Stimulated activated CD8-positive, alpha-beta memory T cell treated with anti-CD3 and anti-CD28 coated beads, Interleukin-2, amount 100 ng/mL, for 1 hour (primary cell): ENCODE measurements at regions not wholly inside any gene's neighbourhood (a gene's known extent, or its start where the extent isn't known, plus 50 kb on each side); places are given as distances from the start of the nearest gene placed in this dataset.
"Not testable (repeated sequence)": the region's sequence is repeated elsewhere in the genome, so short reads cannot be mapped to it uniquely, and the experiment has no call there.

Experiments
- DNase-seq, 2 donors: peaks; one replicate each; pipeline ENCODE4 v3.0.0-alpha.2; 2020; ENCODE audit warnings: low read depth in 2 of 2

DNA sequence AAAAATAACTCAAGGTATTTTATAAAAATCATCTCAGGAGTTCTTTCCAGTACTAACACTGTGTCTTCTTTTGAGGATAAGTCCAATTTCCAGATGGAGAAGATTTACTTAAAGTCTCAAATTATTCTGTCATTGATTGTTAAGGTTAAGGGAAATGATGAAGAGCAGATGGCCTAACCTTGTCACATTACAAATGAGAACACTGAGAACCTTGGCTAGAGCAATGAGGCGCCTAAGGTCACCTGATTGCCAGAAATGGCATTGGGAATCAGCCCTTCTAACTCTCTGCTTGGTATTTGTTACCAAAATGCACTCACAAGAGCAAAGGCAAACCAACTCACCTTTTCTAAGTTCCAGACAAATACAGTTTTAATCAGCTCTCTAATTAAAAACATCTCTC lies 835.1 kb downstream of the RNF144A start:
- no peak for DNase-seq

DNA sequence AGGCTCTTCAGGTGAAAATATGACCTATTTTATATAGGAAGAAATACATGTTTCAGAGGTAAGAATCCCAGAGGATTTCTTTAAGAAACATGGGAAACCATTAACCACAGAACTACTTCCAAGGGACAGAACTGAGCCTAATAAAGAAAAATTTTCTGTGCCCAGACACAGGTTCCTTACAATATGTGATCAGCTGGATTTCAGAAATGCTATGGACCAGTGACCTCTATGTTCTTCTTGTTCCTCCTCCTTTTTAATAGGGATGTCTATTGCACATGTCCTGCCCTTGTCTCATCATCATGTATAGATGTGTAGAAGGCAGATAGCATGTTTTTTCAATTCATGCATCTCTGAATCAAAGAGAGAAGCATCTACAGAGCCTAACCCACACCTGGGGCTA lies 836.6 kb downstream of the RNF144A start:
- DNase-seq, result no peak

- no peak for DNase-seq
Measured at GRCh38 chr2:7755879-7756278, 838.7 kb downstream of the RNF144A start.

GRCh38 chr2:7758073-7758759 lies 841.0 kb downstream of the RNF144A start:
- DNase-seq, result no peak

DNA sequence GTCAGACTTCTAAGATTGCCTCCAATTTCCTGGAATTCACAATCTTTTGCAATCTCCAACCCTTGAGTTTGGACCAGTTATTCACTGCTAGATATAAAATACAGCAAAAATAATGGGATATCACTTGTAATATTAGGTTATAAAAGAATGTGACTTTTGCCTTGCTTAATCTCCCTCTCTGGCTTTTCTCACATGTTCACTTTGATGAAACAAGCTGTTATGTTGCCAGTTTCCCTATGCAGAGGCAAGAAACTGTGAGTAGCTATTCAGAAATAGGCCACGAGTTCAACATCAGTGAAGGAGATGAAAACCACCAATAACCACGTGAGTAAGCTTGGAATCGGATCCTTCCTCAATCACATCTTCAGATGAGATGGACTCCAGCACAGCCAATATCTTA lies 842.7 kb downstream of the RNF144A start:
- no peak for DNase-seq

DNA sequence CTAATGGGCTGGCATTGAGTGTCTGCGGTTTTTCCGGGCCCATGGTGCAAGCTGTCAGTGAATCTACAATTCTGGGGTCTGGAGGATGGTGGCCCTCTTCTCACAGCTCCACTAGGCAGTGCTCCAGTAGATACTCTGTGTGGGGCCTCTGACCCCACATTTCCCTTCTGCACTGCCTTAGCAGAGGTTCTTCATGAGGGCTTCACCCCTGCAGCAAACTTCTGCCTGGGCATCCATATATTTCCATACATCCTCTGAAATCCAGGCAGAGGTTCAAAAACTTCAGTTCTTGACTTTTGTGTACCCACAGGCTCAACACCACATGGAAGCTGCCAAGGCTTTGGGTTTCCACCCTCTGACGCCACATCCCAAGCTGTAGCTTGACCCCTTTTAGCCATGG lies 846.2 kb downstream of the RNF144A start:
- DNase-seq, result not testable (repeated sequence)

- DNase-seq, result no peak
Measured at GRCh38 chr2:7765236-7765635, 848.0 kb downstream of the RNF144A start.

DNA sequence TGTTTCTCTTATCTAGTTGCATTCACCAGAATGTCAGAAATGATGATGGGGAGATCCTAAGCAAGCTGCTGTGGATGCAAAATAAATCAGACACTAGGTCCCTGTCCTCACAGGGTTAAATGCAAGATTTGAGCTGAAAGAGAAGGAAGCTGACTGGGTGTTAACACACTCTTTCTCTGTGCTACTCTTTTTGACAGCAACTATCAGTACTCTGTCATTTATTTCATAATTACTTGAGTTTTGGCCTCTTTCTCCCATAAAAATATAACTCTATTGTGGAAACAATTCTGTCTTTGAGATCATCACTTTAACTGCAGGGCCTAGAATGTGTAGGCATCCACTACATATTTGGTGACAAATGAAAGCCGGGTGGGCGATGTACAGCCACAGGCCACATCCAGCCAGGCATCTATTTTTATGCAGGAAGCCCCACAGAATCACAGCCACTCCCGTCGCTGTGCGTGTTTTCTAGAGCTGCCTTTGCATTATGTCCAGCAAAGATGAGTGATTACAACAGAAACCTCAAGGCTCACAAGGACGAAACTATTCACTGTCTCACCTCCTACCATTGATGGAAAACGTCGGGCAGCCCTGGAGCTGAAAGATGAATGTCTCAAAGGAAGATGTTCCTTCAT lies 849.0 kb downstream of the RNF144A start:
- no peak for DNase-seq

- no peak for DNase-seq
Measured at GRCh38 chr2:7766978-7767565, 849.9 kb downstream of the RNF144A start.

- DNase-seq, result no peak
Measured at GRCh38 chr2:7767902-7768301, 850.7 kb downstream of the RNF144A start.

GRCh38 chr2:7771781-7772180 lies 854.6 kb downstream of the RNF144A start:
- no peak for DNase-seq

DNA sequence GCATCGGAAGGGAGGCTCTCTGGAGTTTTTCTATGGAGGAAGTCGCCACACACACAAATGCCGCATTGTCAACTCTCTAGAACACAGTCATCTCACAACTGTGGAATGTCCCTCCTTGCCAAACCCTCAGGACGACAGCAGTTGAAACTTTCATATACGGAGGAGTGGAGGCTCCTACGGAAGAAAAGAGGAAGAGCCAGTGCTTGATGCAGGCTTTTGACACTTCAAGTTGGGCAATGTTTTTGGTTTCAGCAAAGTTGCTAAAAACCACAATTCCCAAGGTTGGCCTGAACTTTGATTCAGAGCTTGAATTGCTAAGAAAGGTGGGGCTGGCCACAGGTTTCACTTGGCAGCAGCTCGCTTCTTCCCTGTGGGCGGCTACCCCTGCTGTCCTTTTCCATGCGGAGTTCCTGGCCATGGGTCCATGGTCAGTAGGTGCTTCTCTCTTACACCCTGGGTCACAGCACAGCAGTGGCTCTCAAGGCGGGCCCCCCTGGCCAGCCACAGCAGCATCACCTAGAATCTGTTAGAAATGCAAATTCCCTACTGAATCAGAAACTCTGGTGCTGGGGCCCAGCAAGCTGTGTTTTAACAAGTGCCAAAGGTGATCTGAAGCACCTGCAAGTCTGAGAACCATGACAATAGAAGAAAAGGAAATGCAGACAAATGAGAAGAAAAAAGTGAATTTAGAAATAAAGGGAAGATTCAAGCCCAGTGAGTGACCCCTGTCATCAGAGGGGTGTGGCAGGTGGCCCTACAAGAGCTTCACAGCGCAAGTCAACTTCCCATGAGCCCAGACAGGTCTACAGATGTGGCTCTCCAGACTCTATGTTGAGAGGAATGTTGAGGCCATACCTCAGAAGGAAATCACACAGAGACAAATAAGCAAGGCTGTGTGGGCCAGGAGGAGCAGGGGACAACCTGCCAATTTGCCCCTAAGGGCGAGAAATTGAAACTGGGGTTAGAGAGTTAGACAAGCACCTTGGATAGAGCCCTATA lies 856.4 kb downstream of the RNF144A start:
- DNase-seq, result no peak

DNA sequence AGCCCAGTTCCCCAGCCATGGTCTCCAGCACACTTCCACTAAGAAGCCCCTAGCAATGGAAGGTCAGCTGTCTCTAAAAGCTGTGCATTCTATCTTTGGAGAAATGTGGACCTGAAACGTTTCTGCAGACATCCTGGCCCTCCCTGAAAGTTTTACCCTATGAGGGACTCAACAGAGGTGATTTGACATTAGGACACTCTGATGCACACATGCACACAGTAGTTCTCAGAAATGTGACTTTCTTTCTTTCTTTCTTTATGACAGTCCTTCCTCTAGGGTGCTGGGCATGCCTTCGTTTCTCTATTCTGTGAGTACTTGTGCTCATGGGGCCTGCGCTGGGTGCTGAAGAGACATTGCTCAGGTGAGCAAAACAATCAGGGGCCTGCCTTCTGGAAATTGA lies 857.3 kb downstream of the RNF144A start:
- no peak for DNase-seq

- DNase-seq, result no peak
Measured at GRCh38 chr2:7777668-7778067, 860.5 kb downstream of the RNF144A start.

GRCh38 chr2:7780321-7780720 lies 863.1 kb downstream of the RNF144A start:
- DNase-seq, result no peak

DNA sequence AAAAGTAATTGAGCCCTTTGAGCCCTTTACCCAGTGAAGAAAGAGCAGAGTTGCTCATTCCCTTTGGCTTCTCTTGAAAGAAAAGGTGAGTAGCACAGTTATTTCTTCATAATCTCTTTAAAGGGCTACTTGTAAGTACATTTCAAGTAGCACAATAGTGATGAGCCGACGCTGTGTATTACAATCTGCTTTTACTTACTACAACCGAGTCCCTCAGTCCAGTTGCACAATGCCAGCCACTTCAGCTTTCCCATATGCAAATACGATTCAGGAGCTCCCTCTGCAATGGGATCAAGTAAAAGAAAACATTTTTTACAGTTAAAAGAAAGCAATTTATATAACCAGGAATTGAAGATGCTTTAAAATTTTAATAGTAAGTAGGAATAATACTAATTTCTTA lies 868.5 kb downstream of the RNF144A start:
- no peak for DNase-seq

- DNase-seq, result no peak
Measured at GRCh38 chr2:7788736-7789135, 871.5 kb downstream of the RNF144A start.

DNA sequence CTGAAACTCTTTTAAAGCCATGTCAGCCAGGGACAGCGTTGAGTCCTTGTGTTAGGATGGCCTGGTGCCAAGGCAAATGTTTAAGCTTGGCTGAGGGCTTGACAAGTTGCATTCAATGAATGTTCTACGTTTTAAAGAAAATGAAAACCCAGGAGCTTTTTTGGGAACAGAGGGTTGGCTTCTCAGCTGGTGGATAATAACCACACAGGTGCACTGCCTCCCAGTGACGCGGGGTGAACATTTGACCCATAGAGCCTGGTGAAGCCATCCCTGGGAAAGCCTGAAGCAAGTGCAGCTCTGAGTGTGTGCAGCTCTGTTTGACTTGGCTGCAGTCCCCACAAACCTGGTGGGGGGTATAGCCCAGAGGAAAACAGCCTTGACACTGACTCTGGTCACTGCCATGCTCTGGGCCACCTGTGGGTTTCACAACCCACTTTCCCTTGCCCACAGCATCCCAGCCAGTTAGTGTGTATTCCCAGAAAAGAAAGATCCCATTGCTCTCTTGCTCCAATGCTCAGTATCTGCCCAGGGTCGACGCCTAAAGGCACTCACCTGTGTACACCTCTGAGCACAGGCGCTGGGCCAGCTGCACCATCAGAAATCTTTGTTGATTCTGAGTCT lies 874.9 kb downstream of the RNF144A start:
- no peak for DNase-seq

GRCh38 chr2:7795778-7796563 lies 878.8 kb downstream of the RNF144A start:
- DNase-seq, result no peak

DNA sequence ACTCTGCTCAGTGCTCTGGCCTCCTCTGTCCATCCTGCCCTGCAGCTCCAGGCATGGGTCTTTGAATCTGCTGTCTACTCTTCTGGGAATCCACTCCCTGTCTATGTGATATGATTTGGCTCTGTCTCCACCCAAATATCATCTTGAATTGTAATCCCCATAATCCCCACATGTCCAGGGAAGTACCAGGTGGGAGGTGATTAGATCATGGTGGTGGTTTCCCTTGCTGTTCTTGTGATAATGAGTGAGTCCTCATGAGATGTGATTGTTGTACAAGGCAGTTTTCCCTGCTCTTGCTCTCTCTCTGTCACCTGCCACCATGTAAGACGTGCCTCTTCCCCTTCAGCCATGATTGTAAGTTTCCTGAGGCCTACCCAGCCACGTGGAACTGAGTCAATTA lies 881.8 kb upstream of the ID2 start:
- DNase-seq, result no peak

- DNase-seq, result no peak
Measured at GRCh38 chr2:7801212-7801611, 880.6 kb upstream of the ID2 start.
